Stimulated activated CD4-positive, alpha-beta T cell treated with anti-CD3 and anti-CD28 coated beads, Interleukin-2, amount 100 ng/mL, for 48 hours (primary cell): ENCODE measurements at regions not wholly inside any gene's neighbourhood (a gene's known extent, or its start where the extent isn't known, plus 50 kb on each side); places are given as distances from the start of the nearest gene placed in this dataset.

Experiments
- DNase-seq, 2 donors: peaks; one replicate each; pipeline ENCODE4 v3.0.0-alpha.2; 2020

DNA sequence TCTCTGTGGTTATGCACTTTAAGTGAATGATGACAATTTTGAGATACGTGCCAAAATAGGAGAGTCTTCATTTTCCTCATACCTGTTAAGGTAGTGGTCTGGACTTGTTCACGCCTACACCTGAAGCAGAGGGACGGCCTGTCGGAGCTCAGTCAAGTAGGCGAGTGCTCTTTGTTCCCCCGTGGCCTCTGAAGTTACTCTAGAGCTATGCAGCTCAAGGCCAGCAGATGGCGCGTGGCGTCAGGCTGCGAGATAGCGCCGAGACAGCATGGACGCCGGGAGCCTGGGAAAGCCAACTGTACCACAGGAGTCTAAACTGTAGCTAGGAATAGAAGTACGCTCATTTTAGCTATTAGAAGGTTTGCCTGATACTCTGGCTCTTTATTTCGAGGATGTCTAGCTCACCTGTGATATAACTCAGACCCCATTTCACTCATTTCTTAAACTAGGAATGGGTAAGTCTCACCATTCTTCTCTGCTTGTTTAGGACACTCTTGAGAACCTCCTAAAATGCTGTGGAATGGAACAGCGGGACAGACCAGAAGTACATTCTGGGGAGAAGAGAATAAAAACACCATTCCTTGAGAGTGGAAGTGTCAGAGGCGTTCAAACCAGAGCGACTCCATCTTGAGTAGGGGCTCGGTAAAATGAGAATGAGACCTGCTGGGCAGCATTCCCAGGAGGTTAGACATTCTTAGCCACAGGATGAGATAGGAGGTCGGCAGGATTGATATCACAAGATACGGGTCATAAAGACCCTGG is 267.4 kb upstream of the HMGA2 start:
- peak; percentile 65 to 73 for DNase-seq

DNA sequence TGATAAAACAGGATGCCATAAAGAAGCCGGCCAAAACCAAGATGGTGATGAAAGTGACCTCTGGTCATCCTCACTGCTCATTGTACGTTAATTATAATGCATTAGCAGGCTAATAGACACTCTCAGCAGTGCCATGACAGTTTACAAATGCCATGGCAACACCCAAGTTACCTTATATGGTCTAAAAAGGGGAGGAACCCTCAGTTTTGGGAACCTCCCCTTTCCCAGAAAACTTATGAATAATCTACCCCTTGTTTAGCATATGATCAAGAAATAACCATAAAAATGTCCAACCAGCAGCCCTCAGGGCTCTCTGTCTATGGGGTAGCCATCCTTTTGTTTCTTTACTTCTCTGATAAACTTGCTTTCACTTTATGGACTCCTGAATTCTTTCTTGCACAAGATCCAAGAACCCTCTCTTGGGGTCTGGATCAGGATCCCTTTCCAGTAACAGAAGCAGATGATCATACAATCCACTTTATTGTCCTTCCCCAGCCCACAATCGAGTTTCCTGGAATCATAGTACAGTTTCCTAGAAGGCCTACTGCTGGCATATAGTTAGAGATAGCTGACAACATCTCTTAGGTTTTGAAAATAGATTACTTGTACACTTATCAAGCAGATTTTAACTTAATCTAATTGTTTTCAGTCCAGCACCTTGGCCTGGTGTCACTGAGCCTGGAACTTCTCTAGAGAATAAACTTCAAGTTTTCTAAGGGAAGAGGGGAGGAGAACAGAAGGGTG is 266.7 kb upstream of the HMGA2 start:
- DNase-seq = no peak

DNA sequence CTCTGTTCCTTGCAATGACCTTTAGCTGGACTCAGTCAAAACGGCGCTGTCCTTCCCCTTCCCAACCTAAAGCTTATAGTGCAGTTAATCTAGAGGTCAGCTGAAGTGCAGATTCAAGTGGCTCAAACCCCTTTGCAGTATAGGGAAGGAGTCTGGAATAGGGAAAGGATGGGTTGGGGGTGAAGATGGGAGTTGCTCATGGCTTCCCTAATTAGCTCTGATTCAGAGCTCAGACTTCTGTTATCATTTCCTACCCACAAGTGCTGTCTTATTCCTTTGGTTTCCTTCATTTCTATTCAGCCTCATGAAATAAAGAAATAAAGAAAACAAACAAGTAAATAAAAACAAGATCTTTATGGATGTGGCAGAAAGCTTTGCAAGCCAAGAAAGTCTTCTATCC is 264.0 kb upstream of the HMGA2 start:
- DNase-seq = no peak

DNA sequence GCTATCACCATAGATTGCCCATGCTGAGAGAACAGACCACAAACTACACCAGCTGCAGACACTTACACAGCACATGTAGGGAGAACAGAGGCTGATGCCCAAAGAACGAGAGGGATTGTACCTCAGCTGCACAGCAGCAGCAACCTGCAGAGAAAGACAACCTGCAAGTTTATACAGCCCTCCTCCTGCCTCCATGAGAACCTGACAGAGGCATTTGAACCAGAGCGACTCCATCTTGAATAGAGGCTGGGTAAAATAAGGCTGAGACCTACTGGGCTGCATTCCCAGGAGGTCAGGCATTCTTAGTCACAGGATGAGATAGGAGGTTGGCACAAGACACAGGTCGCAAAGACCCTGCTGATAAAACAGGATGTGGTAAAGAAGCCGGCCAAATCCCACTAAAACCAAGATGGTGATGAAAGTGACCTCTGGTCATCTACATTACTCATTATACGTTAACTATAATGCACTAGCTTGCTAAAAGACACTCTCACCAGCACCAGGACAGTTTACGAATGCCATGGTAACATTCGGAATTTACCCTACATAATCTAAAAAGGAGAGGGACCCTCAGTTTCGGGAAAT is 262.4 kb upstream of the HMGA2 start:
- no peak for DNase-seq

DNA sequence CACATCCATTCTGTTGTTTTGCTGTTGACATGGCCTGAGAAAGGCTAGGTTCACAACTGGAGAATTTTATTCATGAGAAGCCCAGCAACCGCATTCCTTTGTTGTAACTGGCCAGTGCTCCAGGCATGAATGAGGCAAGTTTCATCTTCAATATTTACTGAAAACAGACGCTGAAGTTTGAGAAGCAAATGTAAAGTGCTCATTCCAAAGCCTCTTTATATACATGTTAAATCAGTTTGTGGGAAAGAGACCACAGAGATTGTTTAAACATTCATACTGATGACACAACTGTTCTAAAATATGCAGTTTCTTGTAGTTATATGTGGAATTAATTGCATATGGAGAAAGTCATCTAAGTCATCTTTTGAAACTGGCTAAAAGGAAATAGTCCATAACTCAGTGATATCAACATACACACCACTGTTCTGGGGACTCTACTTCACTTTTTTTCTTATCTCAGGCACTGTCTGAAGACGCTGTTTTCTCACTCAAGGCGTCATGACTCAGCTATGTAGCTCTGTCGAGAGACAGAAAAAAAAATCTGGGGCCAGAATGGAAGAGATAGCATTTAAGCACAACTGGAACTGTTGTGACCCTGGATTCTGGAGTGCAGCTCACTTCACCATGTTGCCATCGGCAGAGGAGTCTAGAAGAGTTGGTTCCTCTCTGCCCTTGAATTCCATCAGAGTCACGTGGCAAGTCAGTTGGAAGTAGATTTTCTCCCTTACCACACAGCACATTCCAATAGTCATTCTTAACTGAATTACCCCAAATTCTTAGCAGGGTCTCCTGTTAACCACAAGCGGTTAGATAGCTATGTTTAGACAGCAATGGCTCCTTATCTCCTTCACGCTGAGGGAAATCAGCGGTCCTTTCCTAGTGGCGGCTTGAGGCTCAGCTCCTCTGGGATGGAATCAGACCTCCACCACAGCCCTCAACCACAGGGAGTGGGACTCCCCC is 258.4 kb upstream of the HMGA2 start:
- no peak for DNase-seq

DNA sequence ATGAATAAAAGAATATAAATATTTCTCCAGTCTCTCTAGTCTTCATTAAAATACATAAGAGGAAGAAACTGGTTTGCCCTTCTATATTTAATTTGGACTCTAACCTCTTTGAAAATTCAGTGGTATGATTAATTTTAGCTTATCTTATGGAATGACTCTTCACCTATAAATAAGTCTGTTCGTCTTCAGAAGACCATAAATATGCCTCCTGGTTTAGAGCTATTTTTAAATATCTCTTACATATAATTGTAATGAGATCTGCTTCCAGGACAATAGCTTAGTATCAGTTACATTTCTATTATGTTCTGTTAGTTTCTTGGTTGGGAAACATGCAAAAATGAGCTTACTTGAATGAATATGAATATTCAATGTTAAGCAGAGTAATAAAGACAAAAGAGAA is 257.5 kb upstream of the HMGA2 start:
- no peak for DNase-seq

DNA sequence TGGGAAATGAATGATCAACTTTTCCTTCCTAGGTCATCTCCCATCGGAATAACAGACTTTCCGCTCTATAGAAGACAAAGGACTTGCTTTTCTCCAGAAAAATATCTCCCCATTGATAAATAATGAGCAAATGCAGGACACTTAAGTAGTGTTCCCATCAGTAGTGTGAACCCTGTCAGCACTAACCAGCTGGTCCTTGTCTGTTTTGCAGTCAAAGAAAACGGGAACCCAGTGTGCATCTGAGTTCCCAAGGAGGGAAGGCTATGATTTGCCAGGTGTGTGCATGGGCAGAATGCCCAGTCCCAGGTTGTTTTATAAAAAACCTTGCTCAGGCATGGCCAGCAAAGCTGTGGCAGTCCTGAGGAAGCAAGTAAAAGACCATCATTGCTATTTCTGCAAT is 256.5 kb upstream of the HMGA2 start:
- no peak for DNase-seq

DNA sequence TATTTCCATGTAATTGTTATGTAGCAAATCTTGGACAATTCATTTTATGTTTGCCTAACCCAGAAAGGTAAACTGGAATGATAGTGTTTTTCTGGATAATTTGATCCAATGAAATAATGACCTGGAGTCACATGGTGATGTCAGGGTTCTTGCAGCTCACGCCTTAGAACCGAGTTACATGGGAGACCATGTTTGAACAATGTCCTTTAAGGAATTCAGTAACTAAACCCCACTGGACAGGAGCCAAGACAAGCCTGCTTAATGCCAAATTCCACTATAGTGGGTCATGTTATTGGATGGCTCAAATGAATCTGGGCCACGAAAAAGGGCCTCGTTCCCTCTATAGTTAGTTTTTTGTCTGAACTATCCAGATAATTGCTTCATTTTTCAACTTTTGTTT is 255.8 kb upstream of the HMGA2 start:
- no peak for DNase-seq

DNA sequence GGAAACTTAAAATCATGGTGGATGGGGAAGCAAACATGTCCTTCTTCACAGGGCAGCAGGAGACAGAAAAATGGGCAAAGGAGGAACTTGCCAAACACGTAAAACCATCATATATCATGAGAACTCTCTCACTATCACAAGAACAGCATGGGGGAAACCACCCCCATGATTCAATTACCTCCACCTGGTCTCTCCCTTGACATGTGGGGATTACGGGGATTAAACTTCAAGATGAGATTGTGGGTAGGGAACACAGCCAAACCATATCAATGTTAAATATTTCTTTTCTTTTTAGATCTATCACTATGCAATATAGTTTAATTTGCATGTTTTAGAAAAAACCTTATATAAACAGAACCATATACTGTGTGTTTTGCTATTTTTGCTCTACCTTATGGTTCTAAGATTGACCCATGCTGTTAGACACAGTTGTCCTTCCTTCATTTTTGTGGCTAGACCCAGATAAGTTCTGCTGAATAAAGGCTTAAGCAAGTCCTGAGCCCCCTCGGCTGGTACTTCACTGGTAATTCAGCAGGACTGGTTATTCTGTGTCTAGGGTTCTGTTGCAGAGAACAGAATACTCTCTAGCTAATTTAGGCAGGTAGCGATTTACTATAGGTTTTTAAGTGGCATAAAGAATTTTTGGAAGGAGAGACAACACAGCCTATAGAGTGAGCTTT is 253.7 kb upstream of the HMGA2 start:
- no peak for DNase-seq

DNA sequence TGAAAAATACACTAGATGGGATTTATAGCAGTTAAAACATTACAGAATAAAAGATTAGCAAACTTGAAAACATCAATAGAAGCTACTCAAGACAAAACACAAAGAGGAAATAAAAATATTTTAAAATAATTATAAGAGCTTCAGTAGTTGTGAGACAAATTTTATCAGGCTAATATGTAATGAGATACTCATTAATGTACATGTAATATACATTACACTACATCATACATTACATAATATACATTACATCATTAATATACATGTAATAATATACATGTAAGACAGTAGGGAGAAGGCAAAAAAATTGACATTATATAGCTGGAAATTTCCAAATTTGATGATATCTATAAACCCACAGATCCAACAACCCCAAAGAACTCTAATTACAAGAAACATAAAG is 249.4 kb upstream of the HMGA2 start:
- DNase-seq = no peak

DNA sequence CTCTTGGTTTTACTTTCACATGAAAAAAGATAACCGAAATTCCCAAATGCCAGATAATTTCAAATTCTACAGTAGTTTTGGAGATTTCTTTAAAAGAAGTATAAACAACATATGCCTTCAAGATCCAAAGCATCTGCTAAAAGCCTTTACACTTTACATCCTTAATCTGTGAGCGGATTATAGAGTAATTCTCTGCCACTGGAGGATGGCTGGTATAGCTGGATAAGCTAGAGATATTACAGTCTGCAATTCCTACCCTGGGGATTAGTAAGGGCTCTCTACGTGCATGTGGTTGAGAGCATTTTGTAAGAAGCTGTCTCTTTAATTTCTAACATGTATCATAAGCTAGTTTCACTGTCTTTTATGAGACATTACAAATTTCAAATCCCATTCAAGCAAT is 240.3 kb upstream of the HMGA2 start:
- no peak for DNase-seq

DNA sequence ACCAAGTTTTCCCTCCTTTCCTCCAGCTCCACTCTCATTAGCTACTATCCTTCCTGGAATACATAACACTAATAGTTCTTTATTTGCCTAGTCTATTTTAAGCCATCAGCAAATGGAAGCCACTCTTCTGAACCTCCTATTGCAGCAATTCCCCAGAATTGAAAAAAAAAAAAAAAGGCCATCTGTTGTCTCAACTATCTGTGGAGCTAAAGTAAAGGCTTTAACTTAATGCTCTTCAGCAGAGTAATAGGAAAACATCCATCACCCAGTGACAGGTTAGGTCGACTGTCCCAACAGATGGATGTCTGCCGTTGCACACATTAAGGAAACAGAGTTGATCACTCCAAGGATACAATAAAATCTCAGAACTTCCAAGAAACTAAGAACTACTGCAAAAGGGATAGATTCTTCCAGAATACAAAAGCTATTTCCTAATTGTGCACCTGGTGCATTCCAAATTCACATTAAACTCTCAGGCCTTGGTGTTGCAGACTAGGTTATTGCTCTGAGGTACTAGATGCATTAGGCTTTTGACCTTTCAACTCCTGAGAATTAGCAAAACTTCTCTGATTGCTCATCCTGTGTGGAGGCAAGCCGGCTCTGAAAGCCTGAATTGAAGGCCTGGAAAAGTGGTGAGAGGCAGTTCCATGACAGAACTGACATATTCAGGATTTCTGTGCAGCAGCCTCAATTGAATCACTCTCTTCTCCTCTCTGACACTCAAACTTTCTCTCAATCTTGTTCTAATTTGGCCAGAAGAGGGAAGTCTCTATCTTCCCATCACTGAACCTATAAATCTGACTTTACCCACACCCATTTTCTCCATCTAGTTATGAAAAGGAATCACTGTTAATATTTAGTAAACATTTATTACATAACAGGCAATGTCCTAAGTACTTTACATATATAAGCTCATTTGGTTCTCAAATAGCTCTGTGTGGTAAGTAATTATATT is 238.4 kb upstream of the HMGA2 start:
- no peak for DNase-seq

DNA sequence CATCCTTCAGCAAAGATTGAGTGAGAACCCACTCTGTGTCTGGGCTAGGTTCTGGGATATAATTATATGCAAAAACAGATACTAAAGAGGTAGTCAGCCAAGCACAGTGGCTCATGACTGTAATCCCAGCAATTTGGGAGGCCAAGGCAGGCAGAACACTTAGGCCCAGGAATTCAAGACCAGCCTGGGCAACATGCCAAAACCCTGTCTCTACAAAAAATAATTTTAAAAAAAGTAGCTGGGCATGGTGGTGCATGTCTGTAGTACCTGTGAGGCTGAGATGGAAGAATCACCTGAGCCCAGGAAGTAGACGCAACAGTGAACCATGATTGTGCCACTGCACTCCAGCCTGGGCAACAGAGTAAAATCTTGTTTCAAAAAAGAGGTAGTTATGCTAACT is 237.5 kb upstream of the HMGA2 start:
- DNase-seq = no peak

DNA sequence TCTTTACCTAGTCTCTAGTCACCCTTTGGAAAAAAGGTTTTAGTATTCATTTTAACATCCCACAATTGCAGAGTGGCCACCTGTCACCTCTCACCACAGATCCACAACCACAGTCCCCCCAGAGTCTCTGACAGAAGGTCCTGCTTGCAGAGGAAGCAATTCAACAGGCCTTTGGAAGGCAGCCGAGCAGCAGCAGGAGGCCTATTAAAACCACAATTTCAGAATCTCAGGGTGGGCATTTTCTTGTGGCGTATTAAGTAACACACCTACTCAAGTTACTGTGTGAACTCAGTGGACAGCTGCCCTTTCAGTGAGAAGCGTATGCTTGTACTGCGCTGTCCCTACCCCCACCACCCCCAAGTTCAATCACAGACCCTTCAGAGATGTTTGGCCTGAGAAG is 234.0 kb upstream of the HMGA2 start:
- no peak for DNase-seq

DNA sequence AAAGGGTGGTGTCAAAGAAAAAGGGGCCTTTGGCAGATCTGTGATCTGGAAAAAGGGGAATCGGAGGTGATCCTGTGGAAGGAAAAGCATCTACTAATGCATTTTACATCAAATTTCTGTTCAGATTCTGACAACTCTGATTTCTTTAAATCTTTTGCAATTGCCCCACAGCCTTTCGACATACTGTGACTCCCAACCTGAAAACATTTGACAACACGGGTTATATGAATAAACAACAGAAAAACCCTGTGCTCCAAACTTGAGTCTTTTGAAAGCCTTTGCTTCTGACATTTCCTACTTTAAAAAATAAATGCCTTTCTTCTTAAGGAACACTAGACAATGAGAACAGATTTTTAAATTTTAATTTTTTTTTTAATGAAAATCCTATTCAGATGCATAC is 231.9 kb upstream of the HMGA2 start:
- no peak for DNase-seq

DNA sequence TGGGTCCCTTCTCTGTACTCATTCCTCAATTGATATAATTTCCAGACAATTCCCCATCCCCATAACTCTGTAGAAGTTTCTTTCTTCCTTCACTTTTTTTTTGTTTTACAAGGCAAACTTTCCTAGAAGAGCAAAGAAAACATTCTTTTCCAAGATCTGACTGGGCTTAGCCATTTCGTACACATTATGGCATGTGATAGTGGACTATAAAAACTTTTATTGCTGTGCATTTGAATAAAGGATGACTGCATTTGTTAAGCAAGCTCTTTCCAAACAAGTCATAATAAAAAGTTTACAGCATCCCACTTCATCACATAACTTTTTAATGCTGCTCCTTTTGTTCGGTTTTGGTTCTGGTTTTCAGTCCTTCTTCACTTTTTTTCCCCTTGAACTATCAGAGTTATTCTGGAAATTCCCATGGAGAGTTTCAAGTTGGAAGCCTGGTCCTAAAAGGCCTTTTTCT is 231.0 kb upstream of the HMGA2 start:
- no peak for DNase-seq

DNA sequence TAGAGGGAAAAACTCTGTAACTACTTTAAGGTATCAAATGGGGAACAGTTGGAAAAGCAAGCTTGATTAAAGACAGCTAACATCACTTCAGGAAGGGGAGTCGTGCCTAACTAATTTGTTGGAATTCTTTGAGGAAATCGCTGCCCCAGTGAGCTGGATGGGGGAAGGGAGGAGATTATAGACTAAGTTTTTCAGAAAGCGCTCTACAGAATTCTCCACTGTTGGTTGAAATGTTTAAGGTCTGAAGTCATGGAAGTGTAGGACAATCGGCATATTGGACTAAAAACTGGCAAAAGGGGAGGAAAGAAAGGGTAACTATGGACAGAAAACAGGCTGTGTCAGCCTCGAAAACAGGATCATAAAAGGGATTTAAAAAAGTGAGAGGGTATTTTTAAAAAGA is 229.9 kb upstream of the HMGA2 start:
- no peak for DNase-seq

DNA sequence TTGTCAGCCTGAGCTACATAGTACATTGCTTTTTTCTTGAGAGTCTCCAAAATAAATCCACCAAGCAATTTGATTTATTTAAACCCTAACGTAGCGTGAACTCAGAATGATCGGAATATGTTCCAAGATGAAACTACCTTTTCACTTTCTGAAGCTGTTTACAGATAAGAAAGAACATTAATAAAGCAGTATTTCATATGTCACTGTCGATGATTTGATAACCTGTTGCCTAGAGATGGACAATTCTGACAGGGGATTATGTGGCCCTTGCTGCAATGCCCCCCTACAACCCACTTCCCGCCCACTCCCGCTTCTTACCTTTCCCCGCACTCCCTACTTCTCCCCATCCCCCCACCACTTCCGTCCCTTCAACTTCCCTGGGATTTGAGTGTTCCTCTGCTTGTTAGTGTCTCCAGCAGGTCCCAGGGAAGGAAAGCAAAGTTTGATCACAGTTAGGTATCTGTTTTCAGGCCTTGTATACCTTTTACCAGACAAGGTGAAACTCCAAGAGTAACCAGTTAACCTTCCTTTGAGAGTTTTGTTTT is 229.2 kb upstream of the HMGA2 start:
- no peak for DNase-seq

DNA sequence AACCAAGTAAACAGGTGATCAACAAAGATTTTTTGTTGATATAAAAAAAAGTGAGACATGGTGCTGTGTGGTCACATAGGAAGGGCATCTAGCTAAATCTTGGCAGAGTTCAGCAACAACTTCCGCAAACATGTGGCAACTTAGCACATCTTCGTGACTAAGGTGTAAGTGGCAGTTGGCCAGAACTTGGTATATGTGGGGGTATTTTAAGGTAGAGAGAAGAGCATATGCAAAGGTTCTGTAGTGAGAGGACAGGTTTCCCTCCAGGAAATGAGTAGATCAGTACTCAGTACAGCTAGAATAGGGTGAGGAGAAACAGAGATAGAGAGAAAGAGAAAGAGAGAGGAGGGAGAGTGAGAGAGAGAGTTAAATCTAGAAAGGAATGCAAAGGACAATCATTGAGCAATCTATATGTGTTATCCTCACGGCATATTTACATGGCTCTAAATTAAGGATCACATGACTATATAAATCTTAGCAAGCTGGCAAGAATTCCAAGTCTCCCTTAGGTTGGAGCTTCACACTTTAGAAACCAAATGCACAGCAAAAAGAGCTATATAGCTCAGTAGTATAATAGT is 227.7 kb upstream of the HMGA2 start:
- no peak for DNase-seq

DNA sequence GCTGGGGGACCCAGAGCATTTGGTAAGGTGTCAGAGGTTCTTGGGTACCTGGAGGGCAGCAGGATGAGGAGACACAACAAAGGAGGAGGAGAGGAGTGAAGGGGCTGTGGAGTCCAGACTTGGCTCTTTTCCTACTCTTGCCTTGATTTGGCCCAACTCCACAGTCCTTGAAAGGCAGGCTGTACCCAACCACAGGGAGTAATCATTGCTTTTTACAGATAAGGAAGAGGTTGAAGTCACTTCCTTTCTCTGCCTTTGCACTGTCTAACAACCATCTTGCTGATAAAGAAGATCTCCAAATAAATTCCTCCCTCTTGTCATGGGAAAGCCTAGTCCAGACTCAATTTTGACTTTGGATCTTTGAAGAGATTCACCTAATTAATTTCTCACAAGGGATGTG is 226.8 kb upstream of the HMGA2 start:
- DNase-seq = no peak

DNA sequence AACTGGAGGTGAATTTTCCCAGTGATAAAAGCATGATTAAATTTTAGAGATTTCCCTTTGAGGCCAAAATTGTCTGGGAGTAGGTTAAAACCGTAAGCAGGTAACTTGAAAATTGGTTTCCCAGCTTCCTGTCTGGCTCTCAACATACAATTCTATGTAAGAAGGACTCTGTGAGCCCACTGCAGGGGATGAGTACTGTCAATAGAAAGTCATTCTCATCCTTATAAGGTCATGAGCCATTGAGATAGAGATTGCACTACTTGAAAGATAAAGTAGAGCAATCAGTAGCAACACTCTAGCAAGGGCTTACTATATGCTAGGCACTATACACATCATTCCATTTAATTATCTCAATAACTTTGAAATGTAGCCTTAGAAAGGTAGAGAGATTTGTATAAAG is 225.6 kb upstream of the HMGA2 start:
- no peak for DNase-seq
